AG09319 (cell line): ENCODE measurements at regions not wholly inside any gene's neighbourhood (a gene's known extent, or its start where the extent isn't known, plus 50 kb on each side); places are given as distances from the start of the nearest gene placed in this dataset.
"Not testable (repeated sequence)": the region's sequence is repeated elsewhere in the genome, so short reads cannot be mapped to it uniquely, and the experiment has no call there.

Experiments used
- DNase-seq: peaks from one replicate; pipeline ENCODE4 v3.0.0-alpha.2; 2010; ENCODE audit warnings: low read depth; ENCODE audit errors: extremely low read depth
- CTCF ChIP-seq: IDR thresholded peaks from 2 replicates; pipeline ENCODE4 v1.5.1; 2011; ENCODE audit warnings: low read depth, mild to moderate bottlenecking, inconsistent platforms, low read length, moderate library complexity

- no peak for TF ChIP-seq CTCF
- DNase-seq = no peak
Measured at GRCh38 chr14:43297794-43298193, 1209.3 kb downstream of the FSCB start.

GRCh38 chr14:43296061-43296460 lies 1211.0 kb downstream of the FSCB start:
- not testable (repeated sequence) for DNase-seq

- no peak for TF ChIP-seq CTCF
- DNase-seq = no peak
Measured at GRCh38 chr14:43285575-43285974, 1221.5 kb downstream of the FSCB start.

GRCh38 chr14:43260056-43260455 lies 1247.0 kb downstream of the FSCB start:
- no peak for TF ChIP-seq CTCF
- DNase-seq = no peak

- no peak for TF ChIP-seq CTCF
Measured at GRCh38 chr14:43258396-43258795, 1248.7 kb downstream of the FSCB start.

DNA sequence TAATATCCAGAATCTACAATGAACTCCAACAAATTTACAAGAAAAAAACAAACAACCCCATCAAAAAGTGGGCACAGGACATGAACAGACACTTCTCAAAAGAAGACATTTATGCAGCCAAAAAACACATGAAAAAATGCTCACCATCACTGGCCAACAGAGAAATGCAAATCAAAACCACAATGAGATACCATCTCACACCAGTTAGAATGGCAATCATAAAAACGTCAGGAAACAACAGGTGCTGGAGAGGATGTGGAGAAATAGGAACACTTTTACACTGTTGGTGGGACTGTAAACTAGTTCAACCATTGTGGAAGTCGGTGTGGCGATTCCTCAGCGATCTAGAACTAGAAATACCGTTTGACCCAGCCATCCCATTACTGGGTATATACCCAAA lies 1250.1 kb downstream of the FSCB start:
- not testable (repeated sequence) for DNase-seq

More at GRCh38 chr14:43258396-43258795, 1248.7 kb downstream of the FSCB start:
- DNase-seq = no peak

DNA sequence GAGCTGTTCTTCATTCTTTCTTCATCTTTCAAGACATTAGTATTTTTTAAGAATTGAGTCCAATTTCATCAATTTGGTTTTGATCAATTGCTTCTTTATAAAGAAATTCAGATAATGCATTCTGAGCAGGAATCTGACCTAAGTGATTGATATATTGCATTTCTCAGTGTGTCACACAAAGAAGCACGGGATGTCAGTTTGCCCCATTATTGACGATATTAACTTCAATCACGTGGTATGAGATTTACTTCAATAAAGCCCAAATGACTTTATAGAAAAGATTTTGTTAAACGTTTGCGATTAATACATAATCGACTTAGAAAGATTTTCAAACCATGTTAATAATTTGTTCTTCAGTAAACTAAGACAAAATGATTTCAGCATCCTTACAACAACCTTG lies 1254.2 kb downstream of the FSCB start:
- DNase-seq = no peak
- TF ChIP-seq CTCF = no peak

GRCh38 chr14:43249591-43249990 lies 1257.5 kb downstream of the FSCB start:
- no peak for DNase-seq
- TF ChIP-seq CTCF = no peak

GRCh38 chr14:43249116-43249515 lies 1258.0 kb downstream of the FSCB start:
- TF ChIP-seq CTCF = no peak
- DNase-seq = no peak
